ENCODE measurements at regions not wholly inside any gene's neighbourhood (a gene's known extent, or its start where the extent isn't known, plus 50 kb on each side); places are given as distances from the start of the nearest gene placed in this dataset.

DNA sequence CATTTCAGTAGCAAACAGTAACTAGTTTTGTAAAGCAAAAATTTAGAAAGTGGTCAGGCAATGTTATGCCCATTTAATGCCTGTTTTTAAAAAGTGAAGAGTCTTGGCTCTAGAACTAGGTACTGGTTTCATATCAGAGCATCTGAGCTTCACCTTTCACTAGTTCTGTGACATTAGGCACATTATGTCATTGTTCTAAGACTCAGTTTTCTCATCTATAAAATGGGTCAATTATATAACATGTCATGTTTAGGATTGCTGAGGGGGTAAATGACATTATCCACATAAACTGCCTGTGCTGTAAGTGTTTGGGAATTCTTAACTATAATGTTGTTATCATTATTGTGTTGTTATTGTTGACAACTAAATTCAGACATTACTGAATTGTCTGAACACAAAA is 235.6 kb upstream of the ZC3H12C start:
- TF ChIP-seq, protein P1, sequence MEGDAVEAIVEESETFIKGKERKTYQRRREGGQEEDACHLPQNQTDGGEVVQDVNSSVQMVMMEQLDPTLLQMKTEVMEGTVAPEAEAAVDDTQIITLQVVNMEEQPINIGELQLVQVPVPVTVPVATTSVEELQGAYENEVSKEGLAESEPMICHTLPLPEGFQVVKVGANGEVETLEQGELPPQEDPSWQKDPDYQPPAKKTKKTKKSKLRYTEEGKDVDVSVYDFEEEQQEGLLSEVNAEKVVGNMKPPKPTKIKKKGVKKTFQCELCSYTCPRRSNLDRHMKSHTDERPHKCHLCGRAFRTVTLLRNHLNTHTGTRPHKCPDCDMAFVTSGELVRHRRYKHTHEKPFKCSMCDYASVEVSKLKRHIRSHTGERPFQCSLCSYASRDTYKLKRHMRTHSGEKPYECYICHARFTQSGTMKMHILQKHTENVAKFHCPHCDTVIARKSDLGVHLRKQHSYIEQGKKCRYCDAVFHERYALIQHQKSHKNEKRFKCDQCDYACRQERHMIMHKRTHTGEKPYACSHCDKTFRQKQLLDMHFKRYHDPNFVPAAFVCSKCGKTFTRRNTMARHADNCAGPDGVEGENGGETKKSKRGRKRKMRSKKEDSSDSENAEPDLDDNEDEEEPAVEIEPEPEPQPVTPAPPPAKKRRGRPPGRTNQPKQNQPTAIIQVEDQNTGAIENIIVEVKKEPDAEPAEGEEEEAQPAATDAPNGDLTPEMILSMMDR (IDR thresholded peaks at IDR 0.05) = no peak
- TF ChIP-seq POLR2A (IDR thresholded peaks at IDR 0.05) = no peak
